Psoas muscle (tissue), 7 donors: ENCODE measurements at regions not wholly inside any gene's neighbourhood (a gene's known extent, or its start where the extent isn't known, plus 50 kb on each side); places are given as distances from the start of the nearest gene placed in this dataset.

Source experiments
- ATAC-seq, 4 donors: fragments of 200-7000 bp; cut with Tn5 transposase; one replicate each; pipeline ENCODE4 v1.9.1; 2020; ENCODE audit warnings: moderate library complexity in 3 of 4, mild to moderate bottlenecking in 2 of 4
- DNase-seq, 2 donors: peaks; one replicate each; pipeline ENCODE4 v3.0.0-alpha.2; 2020
- H3K27ac ChIP-seq: fragments of 200-600 bp; one replicate; pipeline ENCODE4 v1.8.0; 2022
- H3K27me3 ChIP-seq, 3 donors: fragments of 200-600 bp in 1 of 3; one replicate each; pipeline versions ENCODE4 v1.6.1 to v1.8.0; 2013 to 2022; ENCODE audit warnings: low read length in 2 of 3, mild to moderate bottlenecking in 2 of 3, moderate library complexity in 1 of 3; ENCODE audit not compliant: insufficient read depth in 3 of 3
- H3K36me3 ChIP-seq, 2 donors: fragments of 200-600 bp in 1 of 2; one replicate each; pipeline versions ENCODE4 v1.6.1 to v1.8.0; 2013 to 2022; ENCODE audit warnings: low read depth in 1 of 2, mild to moderate bottlenecking in 1 of 2, moderate library complexity in 1 of 2; ENCODE audit not compliant: insufficient read depth in 1 of 2
- H3K4me1 ChIP-seq: fragments of 200-600 bp; one replicate; pipeline ENCODE4 v1.8.0; 2022
- H3K4me3 ChIP-seq: fragments of 200-600 bp; one replicate; pipeline ENCODE4 v1.8.0; 2022; ENCODE audit warnings: mild to moderate bottlenecking
- H3K9me3 ChIP-seq: fragments of 200-600 bp; one replicate; pipeline ENCODE4 v1.8.0; 2022
- WGBS, 3 donors: extraction: QIAGEN DNeasy Blood & Tissue Kit; methylation state at CpG; one replicate each; pipeline versions ENCODE4 v1.1.6 to v1.1.7; 2013; 5-methylcytosine and 5-hydroxymethylcytosine counted together
- intact Hi-C, 2 donors: fragments of 100-400 bp; cut with DNase I; formaldehyde crosslinking; loops; one replicate each; pipeline versions ENCODE4 v1.11.0 to v1.14.2; 2022
- TF ChIP-seq, protein P1 (sequence below): fragments of 200-600 bp; IDR thresholded peaks from one replicate; pipeline ENCODE4 v1.8.0; 2022; ENCODE audit warnings: antibody characterized with exemption
- donor health status: healthy with polysubstance abuse.
- donor health status: DM: no; HTN: no; CAD: no; lungs with moderate emphysema.
- donor health status: Bipolar disorder and iron deficiency.
- donor health status: healthy.
- donor health status: DM: yes; HTN: yes; CAD: no.
- donor health status: DM: no; HTN: no; CAD: no.
- donor health status: DM: yes; HTN: yes; CAD: no.

GRCh38 chr7:68065581-68065980 lies 1068.9 kb downstream of the TYW1 start:
- DNase-seq (no peak), ATAC-seq (no peak)
- Histone ChIP-seq H3K27ac (no peak overlapping the region), H3K9me3 (no peaks in the 10 kb centered on the region), H3K27me3 (no peaks in the 10 kb centered on the region), H3K4me3 (no peak overlapping the region), H3K4me1 (no peaks in the 10 kb centered on the region), H3K36me3 (no peaks in the 10 kb centered on the region)
- TF ChIP-seq, protein P1, sequence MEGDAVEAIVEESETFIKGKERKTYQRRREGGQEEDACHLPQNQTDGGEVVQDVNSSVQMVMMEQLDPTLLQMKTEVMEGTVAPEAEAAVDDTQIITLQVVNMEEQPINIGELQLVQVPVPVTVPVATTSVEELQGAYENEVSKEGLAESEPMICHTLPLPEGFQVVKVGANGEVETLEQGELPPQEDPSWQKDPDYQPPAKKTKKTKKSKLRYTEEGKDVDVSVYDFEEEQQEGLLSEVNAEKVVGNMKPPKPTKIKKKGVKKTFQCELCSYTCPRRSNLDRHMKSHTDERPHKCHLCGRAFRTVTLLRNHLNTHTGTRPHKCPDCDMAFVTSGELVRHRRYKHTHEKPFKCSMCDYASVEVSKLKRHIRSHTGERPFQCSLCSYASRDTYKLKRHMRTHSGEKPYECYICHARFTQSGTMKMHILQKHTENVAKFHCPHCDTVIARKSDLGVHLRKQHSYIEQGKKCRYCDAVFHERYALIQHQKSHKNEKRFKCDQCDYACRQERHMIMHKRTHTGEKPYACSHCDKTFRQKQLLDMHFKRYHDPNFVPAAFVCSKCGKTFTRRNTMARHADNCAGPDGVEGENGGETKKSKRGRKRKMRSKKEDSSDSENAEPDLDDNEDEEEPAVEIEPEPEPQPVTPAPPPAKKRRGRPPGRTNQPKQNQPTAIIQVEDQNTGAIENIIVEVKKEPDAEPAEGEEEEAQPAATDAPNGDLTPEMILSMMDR: no peak
- WGBS, 3 donors: 31 to 45% (median 41%) methylated on average over 4 of the region's 4 CpGs
- intact Hi-C loops: no loop called here

DNA sequence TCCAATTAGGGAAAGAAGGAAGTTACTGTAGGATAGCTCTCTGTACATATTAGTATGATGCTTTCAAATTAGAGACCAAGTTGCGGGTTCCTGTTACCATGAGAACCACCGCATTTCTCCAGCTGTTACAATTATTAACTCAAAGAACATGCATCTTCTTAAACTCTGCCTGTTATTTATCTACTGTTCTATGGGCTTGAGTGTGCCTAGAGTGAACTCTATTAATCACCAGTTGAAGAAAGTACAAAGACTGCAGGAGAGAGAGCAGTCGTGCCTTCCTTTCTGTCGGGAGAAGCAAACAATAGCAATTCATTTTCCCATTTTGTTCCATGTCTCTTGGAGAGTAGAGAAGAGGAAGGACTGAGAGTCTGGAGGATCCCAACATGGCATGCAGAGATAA lies 1071.2 kb downstream of the TYW1 start:
- Histone ChIP-seq H3K27ac (no peak overlapping the region), H3K9me3 (no peaks in the 10 kb centered on the region), H3K4me3 (no peak overlapping the region), H3K27me3 (no peaks in the 10 kb centered on the region), H3K36me3 (no peaks in the 10 kb centered on the region), H3K4me1 (no peaks in the 10 kb centered on the region)
- DNase-seq (no peak), ATAC-seq (no peak)
- TF ChIP-seq, protein P1: no peak
- intact Hi-C loops: no loop called here
- WGBS, 3 donors: 54 to 57% (median 55%) methylated on average over 4 of the region's 4 CpGs

- ATAC-seq (no peak), DNase-seq (no peak)
- H3K4me3 ChIP-seq: no peak overlapping the region
- no peak overlapping the region for H3K27ac ChIP-seq
- intact Hi-C loops: no loop called here
- TF ChIP-seq, protein P1: no peak
- 70 to 80% (median 78%) methylated on average over 5 of the region's 5 CpGs for WGBS, 3 donors
- no peaks in the 10 kb centered on the region for H3K4me1 ChIP-seq
- H3K27me3 ChIP-seq: no peaks in the 10 kb centered on the region
- H3K9me3 ChIP-seq: no peaks in the 10 kb centered on the region
- H3K36me3 ChIP-seq: no peaks in the 10 kb centered on the region
These were observed 1074.4 kb downstream of the TYW1 start for GRCh38 chr7:68070992-68071391.

- no peak overlapping the region for H3K27ac ChIP-seq
- H3K9me3 ChIP-seq: no peaks in the 10 kb centered on the region
- no peak for DNase-seq
- intact Hi-C loops: no loop called here
- H3K4me3 ChIP-seq: no peak overlapping the region
- 60 to 64% (median 62%) methylated on average over 5 of the region's 5 CpGs for WGBS, 3 donors
- no peaks in the 10 kb centered on the region for H3K27me3 ChIP-seq
- H3K36me3 ChIP-seq: no peaks in the 10 kb centered on the region
- no peak for ATAC-seq
- TF ChIP-seq, protein P1: no peak
- no peaks in the 10 kb centered on the region for H3K4me1 ChIP-seq
These were observed 1077.1 kb downstream of the TYW1 start for GRCh38 chr7:68073701-68074100.

DNA sequence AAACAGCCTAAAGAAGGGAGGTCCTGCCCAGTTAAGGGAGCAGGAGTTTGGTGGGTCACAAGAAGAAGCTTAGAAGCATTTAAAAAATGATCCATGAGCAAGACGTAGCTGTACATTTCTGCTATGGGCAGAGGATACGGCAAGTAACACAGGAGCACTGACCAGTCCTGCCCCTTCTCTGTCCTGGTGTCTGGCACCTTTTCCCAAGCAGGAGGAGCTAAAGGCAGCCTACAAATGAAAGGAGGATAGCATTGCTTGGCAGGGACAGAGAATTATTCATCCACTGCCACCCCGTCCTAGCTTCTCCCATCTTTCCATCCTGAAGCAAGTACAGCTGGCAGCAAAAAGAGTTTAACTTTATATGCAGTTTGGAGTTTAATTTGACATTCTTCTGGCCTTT lies 1077.6 kb downstream of the TYW1 start:
- no peaks in the 10 kb centered on the region for H3K9me3 ChIP-seq
- 61 to 72% (median 71%) methylated on average over 3 of the region's 3 CpGs for WGBS, 3 donors
- intact Hi-C loops: no loop called here
- H3K27me3 ChIP-seq: no peaks in the 10 kb centered on the region
- no peaks in the 10 kb centered on the region for H3K36me3 ChIP-seq
- DNase-seq (no peak), ATAC-seq (no peak)
- TF ChIP-seq, protein P1: no peak
- no peaks in the 10 kb centered on the region for H3K4me1 ChIP-seq
- no peak overlapping the region for H3K27ac ChIP-seq
- H3K4me3 ChIP-seq: no peak overlapping the region
